HG03066 (cell line): ENCODE measurements at regions not wholly inside any gene's neighbourhood (a gene's known extent, or its start where the extent isn't known, plus 50 kb on each side); places are given as distances from the start of the nearest gene placed in this dataset.

Experiments
- ATAC-seq: cut with Tn5 transposase; IDR thresholded peaks from one replicate; pipeline ENCODE4 v1.9.1; 2021; ENCODE audit warnings: low read depth; ENCODE audit not compliant: unreplicated experiment

GRCh38 chr3:176739159-176739558 is 458.1 kb downstream of the TBL1XR1 start:
- no peak for ATAC-seq

- no peak for ATAC-seq
Observed at GRCh38 chr3:176737480-176738110, 459.7 kb downstream of the TBL1XR1 start.

DNA sequence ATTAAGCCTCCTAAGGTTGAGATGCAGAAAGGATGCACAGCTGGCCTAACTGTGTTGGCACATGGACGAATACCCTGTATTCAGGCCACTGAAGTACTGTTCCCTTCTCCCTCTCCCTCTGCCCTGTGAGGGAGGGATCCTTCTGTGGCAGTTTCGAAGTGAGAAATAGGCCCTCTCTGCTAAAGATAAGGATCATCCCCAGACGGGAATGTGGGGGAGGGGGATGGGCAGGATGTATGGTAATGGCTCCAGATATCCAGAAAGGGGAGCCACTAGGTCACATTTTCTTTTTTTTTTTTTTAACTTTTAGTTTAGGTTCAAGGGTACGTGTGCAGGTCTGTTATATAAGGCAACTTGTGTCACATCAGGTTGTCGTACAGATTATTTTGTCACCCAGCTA is 463.1 kb downstream of the TBL1XR1 start:
- no peak for ATAC-seq

DNA sequence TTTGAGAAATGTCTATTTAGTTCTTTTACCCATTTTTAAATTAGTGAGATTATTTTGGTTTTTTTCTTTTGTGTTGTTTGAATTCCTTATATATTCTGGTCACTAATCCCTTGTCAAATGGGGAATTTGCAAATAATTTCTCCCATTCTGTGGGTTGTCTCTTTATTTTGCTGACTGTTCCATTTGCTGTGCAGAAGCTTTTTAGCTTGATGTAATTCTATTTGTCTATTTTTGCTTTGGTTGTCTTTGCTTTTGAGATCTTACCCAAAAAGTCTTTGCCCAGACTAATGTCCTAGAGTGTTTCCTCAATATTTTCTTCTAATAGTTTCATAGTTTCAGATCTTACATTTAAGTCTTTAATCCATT is 472.9 kb downstream of the TBL1XR1 start:
- ATAC-seq: no peak

- ATAC-seq: no peak
Observed at GRCh38 chr3:176723758-176724393, 473.4 kb downstream of the TBL1XR1 start.

DNA sequence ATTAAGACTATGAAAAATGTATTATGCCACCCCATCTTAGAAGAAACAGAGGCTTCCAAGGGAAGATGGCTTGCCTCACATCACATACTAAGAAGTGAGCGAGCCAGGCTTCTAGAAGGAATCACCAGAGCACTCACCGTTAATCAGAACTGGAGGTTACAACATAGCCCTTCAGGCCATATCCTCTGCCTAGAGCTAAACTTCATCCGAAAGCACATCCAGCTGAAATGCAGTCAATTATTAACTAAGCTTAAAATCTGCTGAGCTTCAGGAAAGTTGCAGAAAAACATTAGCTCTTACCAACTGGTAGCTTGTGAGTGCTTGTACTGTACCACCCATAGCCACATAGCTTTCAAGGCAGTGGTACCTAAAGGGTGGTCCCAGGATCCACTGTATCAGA is 483.2 kb downstream of the TBL1XR1 start:
- no peak for ATAC-seq

GRCh38 chr3:176712191-176712590 is 485.1 kb downstream of the TBL1XR1 start:
- ATAC-seq: no peak

DNA sequence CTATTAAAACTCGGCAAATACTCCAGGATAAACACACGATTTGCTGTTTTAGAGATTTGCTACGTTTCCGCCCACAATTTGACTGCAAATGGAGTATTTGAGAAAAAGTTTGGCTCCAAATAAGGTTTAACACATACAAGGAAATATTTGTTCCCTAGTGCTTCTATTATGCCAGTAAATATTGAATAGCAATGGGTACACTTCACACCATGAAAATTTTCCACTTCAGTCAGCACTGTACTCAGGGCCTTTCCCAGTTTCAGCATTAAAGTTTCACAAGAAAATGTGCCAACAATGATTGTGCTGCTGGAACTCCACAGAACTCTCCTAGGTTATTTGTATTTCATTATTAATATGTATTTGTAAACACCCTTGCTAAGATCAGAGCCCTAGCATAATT is 498.0 kb downstream of the TBL1XR1 start:
- no peak for ATAC-seq

DNA sequence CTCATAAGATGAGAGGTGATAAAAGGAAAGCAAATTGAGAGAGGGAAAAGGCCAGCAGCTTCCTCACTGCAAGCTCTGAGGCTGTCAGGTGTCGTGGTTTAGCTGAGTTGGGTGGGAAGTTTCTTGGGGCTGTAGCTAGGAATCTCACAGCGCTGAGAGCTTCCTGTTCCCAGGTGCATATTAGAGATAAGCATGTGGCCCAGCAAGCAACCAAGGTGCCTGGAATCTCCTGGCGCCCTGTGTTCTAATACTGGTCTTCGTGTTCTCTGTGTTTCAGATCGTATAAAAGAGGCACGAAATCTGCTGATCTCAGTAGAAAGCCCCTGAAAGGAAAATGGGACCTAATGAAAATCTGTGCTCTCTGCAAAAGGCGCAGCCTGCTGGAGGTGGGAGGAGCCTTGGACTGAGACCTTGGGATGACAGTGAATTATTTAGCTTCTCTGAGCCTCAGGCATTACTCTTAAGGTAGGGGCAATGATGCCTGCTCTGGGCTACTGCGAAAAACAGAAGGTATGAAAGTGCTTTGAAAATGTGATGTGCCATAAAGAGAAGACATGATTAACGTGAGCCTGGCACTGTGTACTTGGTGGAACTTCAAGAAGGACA is 499.9 kb downstream of the TBL1XR1 start:
- ATAC-seq: no peak

- ATAC-seq: no peak
Observed at GRCh38 chr3:176696816-176697215, 500.5 kb downstream of the TBL1XR1 start.

DNA sequence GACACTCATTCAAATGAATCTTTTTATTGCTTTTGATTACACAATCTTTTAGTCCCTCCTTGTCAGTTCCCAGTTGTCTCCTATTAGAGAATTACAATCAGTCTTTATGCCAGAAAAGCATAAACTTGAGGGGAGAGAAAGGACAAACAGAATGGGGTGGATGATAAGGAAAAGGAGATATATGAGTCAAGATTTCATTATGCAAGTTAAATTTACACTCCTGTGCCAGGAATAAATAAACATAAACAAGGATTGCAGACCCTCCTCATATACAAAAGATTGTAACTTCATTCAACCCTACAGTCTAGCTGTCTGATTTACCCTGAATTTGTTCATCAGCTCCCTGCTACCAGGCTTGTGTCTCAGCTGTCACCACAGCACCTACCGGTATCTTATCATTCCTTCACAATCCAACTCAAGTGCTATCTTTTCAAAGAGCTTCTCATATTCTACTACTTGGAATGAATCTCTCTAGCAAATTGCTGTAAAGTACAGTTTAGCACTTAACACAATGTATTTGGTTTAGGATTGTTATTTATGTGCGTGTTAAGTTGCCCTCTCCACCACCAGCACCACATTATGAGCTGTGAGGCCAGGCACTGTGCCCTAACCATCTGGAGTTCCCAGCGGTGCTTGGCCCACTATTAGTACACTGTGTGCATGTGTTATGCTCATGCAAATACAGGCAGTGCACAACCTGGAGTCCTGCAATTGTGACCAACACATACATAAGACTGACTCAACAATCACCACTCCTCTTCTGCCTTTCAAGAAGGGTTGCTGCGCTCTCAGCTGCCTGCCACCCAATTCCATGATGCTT is 504.1 kb downstream of the TBL1XR1 start:
- no peak for ATAC-seq

DNA sequence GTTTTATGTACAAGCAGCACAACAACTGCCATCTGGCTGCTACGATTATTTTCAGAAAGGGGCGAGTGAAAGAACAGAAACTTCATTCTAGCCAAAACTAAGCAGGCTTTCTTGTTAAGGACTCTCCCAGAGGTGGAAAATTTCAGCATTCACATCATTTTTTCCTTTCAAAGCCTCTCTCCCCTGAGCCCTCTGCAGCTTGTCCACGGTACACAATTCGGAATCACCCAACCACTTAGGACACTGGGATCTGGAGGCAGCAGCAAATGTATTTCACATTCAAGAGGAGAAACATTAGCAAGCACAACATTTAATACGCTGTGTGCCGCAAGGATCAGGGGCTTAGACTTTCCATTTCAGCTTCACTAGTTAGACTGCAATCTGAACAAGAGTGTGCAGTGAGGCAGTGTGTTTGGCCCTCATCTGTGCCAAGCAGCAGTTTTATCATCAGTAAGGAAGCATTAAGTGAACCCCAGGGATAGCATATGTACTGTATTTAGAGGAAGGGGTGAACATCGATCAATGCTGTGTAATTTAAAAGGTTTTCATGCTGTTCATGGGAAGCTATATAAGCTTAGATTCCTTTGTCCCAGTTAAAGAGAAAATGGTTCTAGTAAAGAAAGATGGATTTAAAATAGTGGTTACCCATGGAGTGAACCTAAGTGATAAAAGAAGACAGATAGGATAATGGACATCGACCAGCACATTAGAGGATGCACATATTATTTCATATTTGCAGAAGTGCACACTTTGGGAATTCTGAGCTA is 504.9 kb downstream of the TBL1XR1 start:
- no peak for ATAC-seq

DNA sequence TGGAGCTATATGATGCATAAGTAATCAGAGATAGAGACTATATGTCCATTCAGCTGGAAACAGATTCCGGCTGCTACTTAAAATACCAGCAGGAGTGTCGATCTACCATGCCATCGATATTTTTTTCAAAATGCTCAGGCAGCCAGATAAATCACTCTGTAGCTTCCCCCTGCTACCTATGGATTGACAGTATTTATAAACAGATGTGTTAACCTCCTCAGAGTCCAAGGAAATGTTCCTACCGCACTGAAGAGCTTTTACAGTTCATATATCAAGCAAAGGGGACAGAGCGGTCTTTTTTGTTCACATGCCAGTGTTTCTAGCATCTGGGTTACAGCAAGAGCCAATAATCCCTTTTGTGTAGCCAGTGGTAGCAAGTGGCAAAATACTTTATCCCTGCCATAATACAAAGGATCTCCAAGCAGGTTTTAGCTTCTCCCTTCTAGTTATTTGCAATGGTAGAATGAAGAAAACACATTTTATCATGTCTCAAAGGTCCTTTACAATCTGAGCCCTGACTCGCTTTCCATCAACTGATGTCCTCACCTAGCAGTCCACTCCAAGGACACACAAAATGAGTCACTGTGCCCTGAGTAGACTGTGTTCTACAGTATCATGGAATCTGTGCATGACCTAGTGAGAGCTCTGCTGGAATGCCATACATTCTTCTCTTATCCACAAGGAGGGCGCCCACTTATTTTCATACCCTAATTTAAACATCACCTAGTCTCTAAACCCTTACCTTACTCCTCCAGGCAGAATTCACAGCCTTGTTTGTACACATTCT is 507.0 kb downstream of the TBL1XR1 start:
- ATAC-seq: no peak

GRCh38 chr3:176687754-176688153 is 509.5 kb downstream of the TBL1XR1 start:
- no peak for ATAC-seq

GRCh38 chr3:176683382-176683781 is 513.9 kb downstream of the TBL1XR1 start:
- no peak for ATAC-seq

GRCh38 chr3:176663837-176664831 is 533.1 kb downstream of the TBL1XR1 start:
- no peak for ATAC-seq

- ATAC-seq: no peak
Observed at GRCh38 chr3:176663387-176663786, 533.9 kb downstream of the TBL1XR1 start.

DNA sequence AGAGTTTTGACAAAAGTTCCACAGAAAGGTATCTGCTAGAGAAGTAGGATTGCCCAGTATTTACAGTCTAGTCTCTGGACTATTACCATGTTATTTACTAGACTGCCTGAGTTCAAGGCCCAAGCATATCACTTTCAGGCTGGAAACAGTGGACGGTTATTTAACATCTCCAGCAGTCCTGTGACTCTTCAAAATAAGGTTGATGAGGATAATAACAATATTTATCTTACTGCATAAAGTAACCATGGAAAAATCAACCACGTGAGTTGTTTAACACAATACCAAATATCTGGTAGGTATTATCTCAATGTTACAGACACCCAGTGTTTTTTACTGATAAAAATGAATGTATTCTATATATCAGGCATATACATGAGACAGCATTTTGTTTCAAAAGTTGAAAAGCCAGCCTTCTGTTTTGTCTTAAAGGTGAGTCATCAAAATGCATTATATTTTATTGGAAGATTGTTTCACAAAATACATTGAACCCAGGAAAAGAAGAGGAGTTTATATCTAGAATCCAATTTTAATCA is 535.8 kb downstream of the TBL1XR1 start:
- no peak for ATAC-seq
